H9 (cell line): ENCODE measurements at regions not wholly inside any gene's neighbourhood (a gene's known extent, or its start where the extent isn't known, plus 50 kb on each side); places are given as distances from the start of the nearest gene placed in this dataset.
A peak's percentile ranks its signal among the peaks of the same experiment; 100 is the strongest.

ENCODE experiments used
- DNase-seq: peaks from one replicate; pipeline ENCODE4 v3.0.0-alpha.2; 2017
- H2AFZ ChIP-seq: one replicate; pipeline ENCODE4 v1.6.1; 2013; ENCODE audit warnings: mild to moderate bottlenecking, low read length, control low read depth, moderate library complexity
- H2AK5ac ChIP-seq: 2 replicates; pipeline ENCODE4 v1.6.1; 2013; ENCODE audit warnings: low read length, control low read depth, mixed read lengths; ENCODE audit not compliant: insufficient read length
- H2BK120ac ChIP-seq: one replicate; pipeline ENCODE4 v1.6.1; 2013; ENCODE audit warnings: low read depth, mild to moderate bottlenecking, low read length, control low read depth, inconsistent platforms; ENCODE audit not compliant: poor library complexity, severe bottlenecking
- H2BK12ac ChIP-seq: 2 replicates; pipeline ENCODE4 v1.6.1; 2013; ENCODE audit warnings: low read length, control low read depth, mixed read lengths, low read depth; ENCODE audit not compliant: insufficient read length
- H2BK15ac ChIP-seq: 2 replicates; pipeline ENCODE4 v1.6.1; 2013; ENCODE audit warnings: low read depth, low read length, control low read depth
- H2BK20ac ChIP-seq: one replicate; pipeline ENCODE4 v1.6.1; 2013; ENCODE audit warnings: low read depth, mild to moderate bottlenecking, low read length, control low read depth, inconsistent platforms; ENCODE audit not compliant: poor library complexity, severe bottlenecking
- H2BK5ac ChIP-seq: 2 replicates; pipeline ENCODE4 v1.6.1; 2013; ENCODE audit warnings: low read length, control low read depth, mixed read lengths; ENCODE audit not compliant: insufficient read length
- H3K14ac ChIP-seq: 2 replicates; pipeline ENCODE4 v1.6.1; 2013; ENCODE audit warnings: low read length, control low read depth; ENCODE audit not compliant: insufficient read depth
- H3K18ac ChIP-seq: 2 replicates; pipeline ENCODE4 v1.6.1; 2013; ENCODE audit warnings: low read depth, mild to moderate bottlenecking, mixed read lengths, low read length, control low read depth; ENCODE audit not compliant: insufficient read length
- H3K23ac ChIP-seq: 2 replicates; pipeline ENCODE4 v1.6.1; 2013; ENCODE audit warnings: low read length, control low read depth, mixed read lengths, low read depth; ENCODE audit not compliant: insufficient read length
- H3K23me2 ChIP-seq: 2 replicates; pipeline ENCODE4 v1.6.1; 2013; ENCODE audit warnings: low read depth, mild to moderate bottlenecking, mixed read lengths, low read length, control low read depth; ENCODE audit not compliant: insufficient read length, poor library complexity, severe bottlenecking
- H3K27ac ChIP-seq: 2 replicates; pipeline ENCODE4 v1.5.1; 2013; ENCODE audit warnings: low read length, control low read depth, mixed read lengths, low read depth; ENCODE audit not compliant: insufficient read length
- H3K27me3 ChIP-seq: 2 replicates; pipeline ENCODE4 v1.6.1; 2013; ENCODE audit warnings: low read length, control low read depth, inconsistent platforms; ENCODE audit not compliant: insufficient read depth
- H3K4ac ChIP-seq: 2 replicates; pipeline ENCODE4 v1.6.1; 2013; ENCODE audit warnings: low read depth, mild to moderate bottlenecking, control low read depth, inconsistent platforms, low read length, moderate library complexity
- H3K4me1 ChIP-seq: 2 replicates; pipeline ENCODE4 v1.6.1; 2013; ENCODE audit warnings: low read length, control low read depth, inconsistent platforms; ENCODE audit not compliant: insufficient read depth
- H3K4me2 ChIP-seq: 2 replicates; pipeline ENCODE4 v1.6.1; 2013; ENCODE audit warnings: low read length, control low read depth, mixed read lengths; ENCODE audit not compliant: insufficient read length, insufficient read depth
- H3K56ac ChIP-seq: 2 replicates; pipeline ENCODE4 v1.6.1; 2013; ENCODE audit warnings: low read depth, mild to moderate bottlenecking, mixed read lengths, low read length, control low read depth; ENCODE audit not compliant: insufficient read length
- H3K79me1 ChIP-seq: 2 replicates; pipeline ENCODE4 v1.6.1; 2013; ENCODE audit warnings: low read depth, mild to moderate bottlenecking, moderate library complexity, low read length, control low read depth, inconsistent platforms; ENCODE audit not compliant: insufficient read depth, poor library complexity, severe bottlenecking
- H3K79me2 ChIP-seq: 2 replicates; pipeline ENCODE4 v1.6.1; 2013; ENCODE audit warnings: low read length, control low read depth, inconsistent platforms; ENCODE audit not compliant: insufficient read depth
- H3K9ac ChIP-seq: 2 replicates; pipeline ENCODE4 v1.6.1; 2013; ENCODE audit warnings: low read length, control low read depth, mixed read lengths; ENCODE audit not compliant: insufficient read length; ENCODE audit errors: extremely low read depth
- H3K9me3 ChIP-seq: one replicate; pipeline ENCODE4 v1.6.1; 2013; ENCODE audit warnings: low read depth, low read length, inconsistent platforms; ENCODE audit not compliant: control insufficient read depth
- H3T11ph ChIP-seq: one replicate; pipeline ENCODE4 v1.6.1; 2013; ENCODE audit warnings: mild to moderate bottlenecking, low read length, control low read depth, inconsistent platforms
- H4K20me1 ChIP-seq: one replicate; pipeline ENCODE4 v1.6.1; 2013; ENCODE audit not compliant: control insufficient read depth, insufficient read length, insufficient read depth
- H4K5ac ChIP-seq: 2 replicates; pipeline ENCODE4 v1.6.1; 2013; ENCODE audit warnings: low read depth, mild to moderate bottlenecking, mixed read lengths, low read length, control low read depth; ENCODE audit not compliant: insufficient read length
- H4K8ac ChIP-seq: replicated peaks from 2 replicates; pipeline ENCODE4 v1.6.1; 2013; ENCODE audit warnings: low read length, control low read depth, mixed read lengths, low read depth; ENCODE audit not compliant: insufficient read length
- H4K91ac ChIP-seq: 2 replicates; pipeline ENCODE4 v1.6.1; 2013; ENCODE audit warnings: low read depth, mild to moderate bottlenecking, moderate library complexity, mixed read lengths, low read length, control low read depth; ENCODE audit not compliant: insufficient read length
- H3K27ac Mint-ChIP-seq, 3 experiments: 2 replicates in 2 of 3; 3 replicates in 1 of 3; pipeline ENCODE4 v1.8.0; 2020 to 2021; ENCODE audit warnings: mixed read lengths in 3 of 3, mild to moderate bottlenecking in 1 of 3, moderate library complexity in 1 of 3
- H3K27me3 Mint-ChIP-seq: 2 replicates; pipeline ENCODE4 v1.8.0; 2021; ENCODE audit warnings: low read depth, mild to moderate bottlenecking, moderate library complexity, mixed read lengths
- H3K36me3 Mint-ChIP-seq, 3 experiments: 2 replicates in 2 of 3; 3 replicates in 1 of 3; pipeline ENCODE4 v1.8.0; 2020 to 2021; ENCODE audit warnings: low read depth in 3 of 3, mixed read lengths in 3 of 3; ENCODE audit not compliant: insufficient read depth in 1 of 3
- H3K4me1 Mint-ChIP-seq, 2 experiments: 2 replicates each; pipeline ENCODE4 v1.8.0; 2020; ENCODE audit warnings: mixed read lengths in 2 of 2
- H3K4me3 Mint-ChIP-seq, 2 experiments: 2 replicates in 1 of 2; 3 replicates in 1 of 2; pipeline ENCODE4 v1.8.0; 2020 to 2021; ENCODE audit warnings: mild to moderate bottlenecking in 2 of 2, mixed read lengths in 2 of 2, moderate library complexity in 1 of 2
- H3K9me3 Mint-ChIP-seq, 2 experiments: 2 replicates in 1 of 2; 3 replicates in 1 of 2; pipeline ENCODE4 v1.8.0; 2020; ENCODE audit warnings: mild to moderate bottlenecking in 2 of 2, mixed read lengths in 2 of 2, moderate library complexity in 1 of 2
- CTCF ChIP-seq: fragments of 200-600 bp; sonication (generic); conservative IDR thresholded peaks from 3 replicates; pipeline ENCODE4 v1.8.0; 2021; ENCODE audit warnings: antibody characterized with exemption, mild to moderate bottlenecking
- WGBS: extraction: QIAGEN DNeasy Blood & Tissue Kit; methylation state at CpG from one replicate; pipeline ENCODE4 v1.1.7; 2013; ENCODE audit warnings: missing lambda C conversion rate, low lambda C conversion rate, mixed read lengths; ENCODE audit not compliant: insufficient read length; ENCODE audit errors: extremely low coverage; 5-methylcytosine and 5-hydroxymethylcytosine counted together

GRCh38 chr2:118319271-118319684, 231.0 kb downstream of the INSIG2 start:
- peak overlapping the region; percentile 76 for H3K4me2 ChIP-seq
- H3K9me3 ChIP-seq: no peaks in the 10 kb centered on the region
- no peak overlapping the region for H2BK12ac ChIP-seq
- H4K20me1 ChIP-seq: no peaks in the 10 kb centered on the region
- Mint-ChIP-seq H3K9me3 (peaks cover 2 to 4% of the 10 kb centered on the region in 2 experiments; a peak in 1 of 5 replicates), H3K4me1 (peaks cover 81 to 83% of the 10 kb centered on the region in 2 experiments), H3K4me3 (peak overlapping the region; percentile 48 to 64), H3K27me3 (no peaks in the 10 kb centered on the region), H3K27ac (peak overlapping the region; percentile 97 to 100 (median 97)), H3K36me3 (peaks cover 0 to 6% (median 2%) of the 10 kb centered on the region in 3 experiments; a peak in 3 of 7 replicates)
- peak; percentile 96 for DNase-seq
- H4K8ac ChIP-seq: no peak overlapping the region
- H2BK20ac ChIP-seq: no peak overlapping the region
- H3K23me2 ChIP-seq: peaks cover 2% of the 10 kb centered on the region
- peak overlapping the region; percentile 89 for H3T11ph ChIP-seq
- no peak overlapping the region for H3K23ac ChIP-seq
- no peak overlapping the region for H3K56ac ChIP-seq
- H4K5ac ChIP-seq: no peak overlapping the region
- no peak overlapping the region for H2BK120ac ChIP-seq
- H2BK5ac ChIP-seq: peak overlapping the region; percentile 91
- H3K27ac ChIP-seq: peak overlapping the region; percentile 79
- H3K4ac ChIP-seq: no peak overlapping the region; the same call in 1 of the 2 replicates
- H2AFZ ChIP-seq: no peak overlapping the region
- peak overlapping the region; percentile 28 for H2AK5ac ChIP-seq
- H3K79me1 ChIP-seq: no peaks in the 10 kb centered on the region
- peak overlapping the region; percentile 66 for H3K18ac ChIP-seq
- peaks cover 20% of the 10 kb centered on the region; the same call in 1 of the 2 replicates for H3K4me1 ChIP-seq
- no peak overlapping the region for H2BK15ac ChIP-seq
- peak overlapping the region; percentile 81; the same call in 1 of the 2 replicates for H3K14ac ChIP-seq
- TF ChIP-seq CTCF: no peak
- H4K91ac ChIP-seq: no peak overlapping the region
- H3K79me2 ChIP-seq: no peaks in the 10 kb centered on the region
- peak overlapping the region; percentile 43 for H3K9ac ChIP-seq
- H3K27me3 ChIP-seq: no peaks in the 10 kb centered on the region
- WGBS: no CpG with 5 or more reads among the region's 4 CpGs
